ENCODE measurements at regions not wholly inside any gene's neighbourhood (a gene's known extent, or its start where the extent isn't known, plus 50 kb on each side); places are given as distances from the start of the nearest gene placed in this dataset.
"Not testable (repeated sequence)": the region's sequence is repeated elsewhere in the genome, so short reads cannot be mapped to it uniquely, and the experiment has no call there.

DNA sequence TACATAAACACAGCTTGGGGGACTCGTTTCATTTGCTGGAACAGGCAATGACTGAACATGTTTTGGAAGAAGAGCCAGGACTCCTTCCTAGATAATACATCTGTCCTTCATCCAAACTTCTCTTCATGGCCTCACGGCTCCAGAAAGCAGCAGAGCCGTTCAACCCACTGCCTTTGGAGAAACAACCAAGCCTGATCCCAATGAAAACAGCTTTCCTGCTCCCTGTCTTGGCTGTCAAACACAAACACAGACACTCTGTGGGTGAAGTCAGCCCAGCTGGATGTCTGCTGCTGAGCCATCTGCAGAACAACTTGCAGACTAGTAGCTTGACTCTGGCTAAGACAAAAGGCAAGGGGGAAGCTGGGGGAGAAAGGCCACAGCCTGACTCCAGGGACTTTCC, 345.1 kb upstream of the PSMD7 start:
- DNase-seq (peak in 1 of 3 donors; percentile 24), ATAC-seq (peak; percentile 10)
- TF ChIP-seq, protein P1, sequence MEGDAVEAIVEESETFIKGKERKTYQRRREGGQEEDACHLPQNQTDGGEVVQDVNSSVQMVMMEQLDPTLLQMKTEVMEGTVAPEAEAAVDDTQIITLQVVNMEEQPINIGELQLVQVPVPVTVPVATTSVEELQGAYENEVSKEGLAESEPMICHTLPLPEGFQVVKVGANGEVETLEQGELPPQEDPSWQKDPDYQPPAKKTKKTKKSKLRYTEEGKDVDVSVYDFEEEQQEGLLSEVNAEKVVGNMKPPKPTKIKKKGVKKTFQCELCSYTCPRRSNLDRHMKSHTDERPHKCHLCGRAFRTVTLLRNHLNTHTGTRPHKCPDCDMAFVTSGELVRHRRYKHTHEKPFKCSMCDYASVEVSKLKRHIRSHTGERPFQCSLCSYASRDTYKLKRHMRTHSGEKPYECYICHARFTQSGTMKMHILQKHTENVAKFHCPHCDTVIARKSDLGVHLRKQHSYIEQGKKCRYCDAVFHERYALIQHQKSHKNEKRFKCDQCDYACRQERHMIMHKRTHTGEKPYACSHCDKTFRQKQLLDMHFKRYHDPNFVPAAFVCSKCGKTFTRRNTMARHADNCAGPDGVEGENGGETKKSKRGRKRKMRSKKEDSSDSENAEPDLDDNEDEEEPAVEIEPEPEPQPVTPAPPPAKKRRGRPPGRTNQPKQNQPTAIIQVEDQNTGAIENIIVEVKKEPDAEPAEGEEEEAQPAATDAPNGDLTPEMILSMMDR (IDR thresholded peaks at IDR 0.05): no peak
- peaks cover 11% of the 10 kb centered on the region for H3K4me1 ChIP-seq (ENCODE audit: low read depth)
- intact Hi-C loops (cut with DNase I, micrococcal nuclease): no loop called here
- H3K9me3 ChIP-seq: no peaks in the 10 kb centered on the region
- H3K4me3 ChIP-seq: no peak overlapping the region
- H3K36me3 ChIP-seq (ENCODE audit: low read depth): no peaks in the 10 kb centered on the region

DNA sequence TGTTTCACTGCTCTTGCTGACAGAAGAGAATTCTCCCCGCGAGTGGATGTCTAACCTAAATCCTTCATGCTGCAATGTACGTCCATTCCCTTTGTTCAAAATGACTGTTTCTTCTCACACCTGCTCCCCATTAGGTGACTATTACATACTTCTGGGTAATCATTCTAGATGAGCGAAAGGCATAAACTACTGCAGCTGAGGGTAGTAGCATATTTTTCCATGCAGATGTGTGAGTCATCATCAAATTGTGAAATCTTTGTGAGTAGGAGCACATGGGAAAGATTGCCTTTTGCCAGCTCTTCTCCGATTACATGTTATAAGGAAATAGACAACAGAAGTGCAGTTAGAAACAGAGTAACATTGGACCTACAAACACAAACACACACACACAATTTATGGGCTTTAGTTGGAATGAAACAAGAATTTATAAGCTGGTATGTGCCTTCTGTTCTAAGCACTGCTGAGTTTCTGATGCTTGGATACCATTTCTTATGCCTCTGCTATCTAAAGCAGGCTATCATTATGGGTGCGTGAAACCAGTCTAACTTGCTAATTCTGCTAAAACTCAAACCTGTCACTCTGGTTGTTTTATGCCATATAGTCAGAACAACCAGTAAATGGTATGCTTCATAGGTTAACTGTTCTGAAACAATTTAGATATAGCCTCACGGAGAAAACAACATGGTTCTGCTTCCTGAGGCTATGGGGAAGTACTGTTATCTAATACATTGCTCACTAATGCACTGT, 346.9 kb upstream of the PSMD7 start:
- ATAC-seq: peak; percentile 94
- H3K36me3 ChIP-seq (ENCODE audit: low read depth): no peaks in the 10 kb centered on the region
- peaks cover 11% of the 10 kb centered on the region for H3K4me1 ChIP-seq (ENCODE audit: low read depth)
- H3K4me3 ChIP-seq: no peak overlapping the region
- intact Hi-C loops (cut with DNase I, micrococcal nuclease): no loop called here
- no peaks in the 10 kb centered on the region for H3K9me3 ChIP-seq
- peak in 1 of 3 donors; percentile 40 for DNase-seq
- TF ChIP-seq, protein P1 (IDR thresholded peaks at IDR 0.05): no peak

DNA sequence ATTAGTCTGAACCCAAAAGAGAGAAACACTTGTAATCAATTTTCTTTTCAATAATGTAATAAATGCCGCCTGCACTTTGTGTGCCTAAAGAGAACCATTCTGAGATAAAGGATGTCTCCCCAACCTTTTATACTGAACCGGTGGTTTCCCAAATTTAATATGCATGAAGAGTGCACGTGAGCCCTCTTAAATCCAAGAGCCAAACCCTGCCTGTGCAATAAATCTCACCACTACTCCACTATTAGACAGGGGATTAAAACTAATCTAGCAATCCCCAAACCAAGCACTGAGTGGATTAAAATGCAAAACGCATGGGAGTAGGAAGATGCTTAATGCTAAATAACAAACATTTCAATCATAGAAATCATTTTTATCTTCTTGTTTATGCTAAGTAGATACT, 351.0 kb upstream of the PSMD7 start:
- DNase-seq (no peak), ATAC-seq (no peak)
- no peaks in the 10 kb centered on the region for H3K36me3 ChIP-seq (ENCODE audit: low read depth)
- H3K9me3 ChIP-seq: no peaks in the 10 kb centered on the region
- H3K4me3 ChIP-seq: no peak overlapping the region
- intact Hi-C loops (cut with DNase I, micrococcal nuclease): no loop called here
- TF ChIP-seq, protein P1 (IDR thresholded peaks at IDR 0.05): no peak
- peaks cover 11% of the 10 kb centered on the region for H3K4me1 ChIP-seq (ENCODE audit: low read depth)

DNA sequence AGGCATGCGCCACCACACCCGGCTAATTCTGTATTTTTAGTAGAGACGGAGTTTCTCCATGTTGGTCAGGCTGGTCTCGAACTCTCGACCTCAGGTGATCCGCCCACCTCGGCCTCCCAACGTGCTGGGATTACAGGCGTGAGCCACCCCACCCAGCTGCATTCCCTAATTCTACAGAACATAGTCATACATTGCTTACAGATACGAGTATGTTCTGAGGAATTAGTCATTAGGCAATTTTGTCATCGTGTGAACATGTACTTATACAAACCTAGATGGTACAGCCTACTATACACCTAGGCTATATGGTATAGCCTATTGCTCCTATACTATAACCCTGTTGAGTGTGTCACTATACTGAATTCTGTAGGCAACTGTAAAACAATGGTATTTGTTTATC, 353.4 kb upstream of the PSMD7 start:
- ATAC-seq; H3K36me3 ChIP-seq (ENCODE audit: low read depth); H3K9me3 ChIP-seq; intact Hi-C loops (cut with DNase I, micrococcal nuclease); H3K4me3 ChIP-seq; H3K4me1 ChIP-seq (ENCODE audit: low read depth); DNase-seq: not testable (repeated sequence)

DNA sequence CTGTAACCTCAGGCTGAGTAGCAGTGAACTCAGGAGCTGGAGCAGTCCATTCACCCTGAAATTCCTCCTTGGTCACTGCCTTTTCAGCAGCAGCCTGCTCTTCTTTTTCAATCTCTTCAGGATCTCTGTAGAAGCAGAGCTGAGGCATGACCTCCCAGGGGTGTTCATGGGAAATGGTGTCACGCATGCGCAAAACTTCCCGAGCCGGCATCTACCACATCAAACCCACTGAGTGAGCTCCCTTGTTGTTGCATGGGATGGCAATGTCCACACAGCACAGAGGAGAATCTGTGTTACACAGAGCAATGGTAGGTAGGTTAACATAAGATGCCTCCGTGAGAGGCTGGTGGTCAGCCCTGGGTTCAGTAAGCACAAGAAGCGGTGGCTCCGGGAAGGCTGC, 355.8 kb upstream of the PSMD7 start:
- DNase-seq; H3K4me1 ChIP-seq (ENCODE audit: low read depth); H3K9me3 ChIP-seq; H3K36me3 ChIP-seq (ENCODE audit: low read depth); ATAC-seq; intact Hi-C loops (cut with DNase I, micrococcal nuclease); H3K4me3 ChIP-seq: not testable (repeated sequence)

DNA sequence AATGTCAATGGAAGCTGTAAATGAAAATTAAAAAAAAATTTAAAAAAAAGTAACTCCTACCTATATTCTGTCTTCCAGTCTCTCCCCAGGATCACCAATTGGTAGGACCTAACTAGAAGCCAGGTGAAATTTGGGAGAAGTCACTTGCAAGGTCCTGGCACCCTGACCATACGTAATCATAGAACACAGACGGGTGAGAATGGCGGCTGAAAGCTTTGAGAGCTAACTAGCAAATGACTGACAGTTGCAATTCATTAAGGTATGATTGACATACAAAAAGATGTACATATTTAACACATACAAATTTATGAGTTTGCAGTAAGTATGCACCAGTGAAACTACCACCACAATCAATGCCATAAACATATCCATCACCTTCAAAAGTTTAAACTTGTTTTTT, 372.7 kb upstream of the PSMD7 start:
- no peaks in the 10 kb centered on the region for H3K9me3 ChIP-seq
- H3K36me3 ChIP-seq (ENCODE audit: low read depth): no peaks in the 10 kb centered on the region
- ATAC-seq (no peak), DNase-seq (no peak)
- no peak overlapping the region for H3K4me3 ChIP-seq
- TF ChIP-seq, protein P1 (IDR thresholded peaks at IDR 0.05): no peak
- no peaks in the 10 kb centered on the region for H3K4me1 ChIP-seq (ENCODE audit: low read depth)
- intact Hi-C loops (cut with DNase I, micrococcal nuclease): no loop called here

DNA sequence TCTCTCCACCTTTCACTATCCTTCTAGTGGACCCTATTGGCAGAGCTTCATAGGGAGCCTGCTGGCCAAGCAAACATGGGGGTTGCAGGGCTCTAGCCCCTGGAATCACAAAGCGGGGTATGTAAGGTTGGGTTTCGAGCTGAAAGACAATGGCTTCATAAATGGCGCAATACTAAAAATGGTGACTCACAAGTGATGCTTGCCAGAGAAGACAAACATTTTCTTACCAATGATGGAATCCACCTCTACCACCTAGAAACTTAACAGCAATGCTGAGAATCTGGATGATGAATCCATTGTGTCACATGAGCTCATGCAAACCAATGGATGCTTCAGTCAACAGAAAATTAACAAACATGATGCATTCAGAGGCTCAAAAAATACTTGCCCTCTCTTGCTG, 375.3 kb upstream of the PSMD7 start:
- no peak for DNase-seq
- intact Hi-C loops (cut with DNase I, micrococcal nuclease): no loop called here
- no peaks in the 10 kb centered on the region for H3K36me3 ChIP-seq (ENCODE audit: low read depth)
- no peak for ATAC-seq
- H3K9me3 ChIP-seq: no peaks in the 10 kb centered on the region
- H3K4me3 ChIP-seq: no peak overlapping the region
- no peaks in the 10 kb centered on the region for H3K4me1 ChIP-seq (ENCODE audit: low read depth)
- TF ChIP-seq, protein P1 (IDR thresholded peaks at IDR 0.05): no peak
